Cardiac fibroblast (primary cell): ENCODE measurements at regions not wholly inside any gene's neighbourhood (a gene's known extent, or its start where the extent isn't known, plus 50 kb on each side); places are given as distances from the start of the nearest gene placed in this dataset.

Experiments used
- DNase-seq, 2 donors: peaks; one replicate each; pipeline versions ENCODE4 v3.0.0 to v3.0.0-alpha.2; 2010; ENCODE audit warnings: low read depth in 2 of 2
- H3K4me3 ChIP-seq, 2 donors: replicated peaks in 1 of 2; 1 replicate in 1 of 2; 2 replicates in 1 of 2; pipeline ENCODE4 v1.5.1; 2011; ENCODE audit warnings: low read depth in 2 of 2, low read length in 2 of 2, mild to moderate bottlenecking in 2 of 2, moderate library complexity in 1 of 2
- TF ChIP-seq, protein P1 (sequence below): IDR thresholded peaks from one replicate; pipeline ENCODE4 v1.5.1; 2011; ENCODE audit warnings: low read depth, mild to moderate bottlenecking, low read length, inconsistent platforms

DNA sequence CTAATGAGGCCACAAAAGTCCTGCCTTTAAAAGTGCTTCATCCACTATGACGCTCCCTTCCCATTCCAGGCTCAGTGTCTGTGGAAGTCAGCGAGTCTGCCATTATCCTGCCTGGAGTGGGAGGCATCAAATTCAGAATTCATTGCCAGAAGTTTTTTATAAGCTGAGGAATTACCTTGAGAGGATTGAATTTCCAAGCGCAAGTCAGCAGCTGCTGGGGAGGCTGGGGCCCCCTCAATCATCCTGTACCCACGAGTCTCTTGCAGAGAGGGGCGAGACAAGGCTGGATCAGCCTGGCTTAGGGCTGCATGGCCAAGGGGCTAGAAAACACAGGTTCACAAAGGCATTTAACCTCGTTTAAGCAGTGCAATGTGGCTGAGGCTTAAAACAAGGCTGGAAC, 170.5 kb upstream of the NOCT start:
- DNase-seq: no peak
- TF ChIP-seq, protein P1, sequence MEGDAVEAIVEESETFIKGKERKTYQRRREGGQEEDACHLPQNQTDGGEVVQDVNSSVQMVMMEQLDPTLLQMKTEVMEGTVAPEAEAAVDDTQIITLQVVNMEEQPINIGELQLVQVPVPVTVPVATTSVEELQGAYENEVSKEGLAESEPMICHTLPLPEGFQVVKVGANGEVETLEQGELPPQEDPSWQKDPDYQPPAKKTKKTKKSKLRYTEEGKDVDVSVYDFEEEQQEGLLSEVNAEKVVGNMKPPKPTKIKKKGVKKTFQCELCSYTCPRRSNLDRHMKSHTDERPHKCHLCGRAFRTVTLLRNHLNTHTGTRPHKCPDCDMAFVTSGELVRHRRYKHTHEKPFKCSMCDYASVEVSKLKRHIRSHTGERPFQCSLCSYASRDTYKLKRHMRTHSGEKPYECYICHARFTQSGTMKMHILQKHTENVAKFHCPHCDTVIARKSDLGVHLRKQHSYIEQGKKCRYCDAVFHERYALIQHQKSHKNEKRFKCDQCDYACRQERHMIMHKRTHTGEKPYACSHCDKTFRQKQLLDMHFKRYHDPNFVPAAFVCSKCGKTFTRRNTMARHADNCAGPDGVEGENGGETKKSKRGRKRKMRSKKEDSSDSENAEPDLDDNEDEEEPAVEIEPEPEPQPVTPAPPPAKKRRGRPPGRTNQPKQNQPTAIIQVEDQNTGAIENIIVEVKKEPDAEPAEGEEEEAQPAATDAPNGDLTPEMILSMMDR: no peak
- H3K4me3 ChIP-seq: no peak overlapping the region

DNA sequence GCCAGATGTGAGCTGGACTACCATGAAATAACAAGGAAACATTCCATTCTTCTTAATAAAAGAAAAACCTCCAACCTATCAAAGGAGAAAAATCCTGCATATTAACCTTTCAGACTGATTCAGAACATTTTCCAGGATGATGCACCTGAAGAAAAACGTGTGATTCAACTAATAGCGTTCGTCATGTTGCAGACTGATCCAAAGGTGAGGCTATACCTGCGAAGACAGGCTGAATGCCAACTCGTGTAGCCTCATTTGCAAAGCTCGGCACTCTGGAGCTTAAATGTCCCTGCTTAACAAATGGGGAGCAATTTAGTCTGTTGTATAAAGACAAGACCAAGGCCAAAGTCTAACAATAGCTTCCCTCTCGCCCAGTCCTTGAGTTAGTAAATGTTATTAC, 172.0 kb upstream of the NOCT start:
- H3K4me3 ChIP-seq: no peak overlapping the region
- no peak for DNase-seq
- TF ChIP-seq, protein P1: no peak

DNA sequence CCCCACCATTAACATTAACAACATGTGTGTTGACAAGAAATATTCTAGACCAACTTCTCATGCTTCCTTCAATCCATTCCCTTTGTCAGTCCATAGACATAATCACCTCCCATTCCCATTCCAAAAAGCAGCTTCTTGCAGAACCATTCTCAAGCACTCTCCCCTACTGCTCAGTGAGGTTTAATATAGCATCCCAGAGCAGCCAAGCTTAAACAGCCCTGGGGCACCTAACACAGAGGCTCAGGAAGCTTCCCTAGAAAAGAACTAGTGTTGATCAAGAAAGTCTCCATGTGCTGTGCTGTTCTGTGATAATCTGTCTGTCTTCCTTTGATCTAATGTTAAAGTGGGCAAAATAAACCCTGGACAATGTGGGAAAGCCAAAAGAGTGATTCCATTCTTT, 174.2 kb upstream of the NOCT start:
- TF ChIP-seq, protein P1: no peak
- DNase-seq: no peak
- H3K4me3 ChIP-seq: no peak overlapping the region

DNA sequence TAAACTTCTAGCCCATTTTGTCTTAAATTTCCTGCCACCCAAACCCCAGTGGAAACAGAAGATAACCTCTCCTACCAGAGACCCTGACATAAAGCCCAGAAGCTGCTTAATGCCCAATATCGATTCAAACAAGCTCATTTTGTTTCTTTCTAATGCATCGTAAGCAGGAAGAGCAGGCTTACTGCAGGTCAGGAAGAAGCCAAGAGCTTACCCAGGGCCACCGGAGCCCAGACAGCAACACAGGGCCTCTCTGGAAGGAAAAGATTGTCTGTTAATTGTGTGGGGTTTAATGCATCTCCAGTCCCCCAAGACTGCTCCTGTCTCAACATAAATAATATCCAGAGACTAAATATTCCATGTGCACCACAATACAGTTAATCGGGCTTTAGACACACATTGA, 177.3 kb upstream of the NOCT start:
- no peak overlapping the region for H3K4me3 ChIP-seq
- DNase-seq: no peak
- TF ChIP-seq, protein P1: no peak

DNA sequence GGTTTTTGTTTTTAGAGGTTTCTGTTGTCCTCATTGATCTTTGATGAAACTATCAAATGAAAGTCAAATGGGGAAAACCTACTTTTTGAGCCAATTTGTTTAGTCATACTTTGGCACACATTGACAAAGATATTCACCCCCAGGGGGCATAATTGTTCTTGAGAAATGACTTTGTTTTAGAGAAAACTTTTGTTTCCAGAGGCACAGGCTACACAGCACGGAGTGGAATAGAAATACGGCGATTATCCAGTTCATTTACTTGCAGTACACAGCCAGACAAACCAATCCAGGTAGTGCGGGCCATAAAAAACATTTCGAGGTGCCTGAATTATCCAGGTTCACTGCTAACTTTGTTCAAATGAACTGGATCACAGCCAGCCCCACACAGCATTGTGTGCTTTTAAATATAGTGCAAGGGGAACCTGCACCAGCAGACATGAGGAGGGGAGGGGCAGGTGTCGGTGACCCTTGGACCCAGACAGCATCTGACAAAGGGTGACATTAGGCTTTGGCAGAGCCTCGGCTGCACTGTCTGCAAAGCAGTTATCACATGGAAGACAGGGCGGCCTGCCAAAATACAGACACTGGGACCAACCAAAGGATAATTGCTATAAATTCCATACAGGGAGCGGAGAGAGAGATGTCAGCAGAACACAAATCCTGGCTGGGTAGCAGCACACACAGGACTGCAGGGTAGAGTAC, 179.6 kb upstream of the NOCT start:
- DNase-seq: peak; percentile 29 to 45
- no peak overlapping the region for H3K4me3 ChIP-seq
- TF ChIP-seq, protein P1: no peak

DNA sequence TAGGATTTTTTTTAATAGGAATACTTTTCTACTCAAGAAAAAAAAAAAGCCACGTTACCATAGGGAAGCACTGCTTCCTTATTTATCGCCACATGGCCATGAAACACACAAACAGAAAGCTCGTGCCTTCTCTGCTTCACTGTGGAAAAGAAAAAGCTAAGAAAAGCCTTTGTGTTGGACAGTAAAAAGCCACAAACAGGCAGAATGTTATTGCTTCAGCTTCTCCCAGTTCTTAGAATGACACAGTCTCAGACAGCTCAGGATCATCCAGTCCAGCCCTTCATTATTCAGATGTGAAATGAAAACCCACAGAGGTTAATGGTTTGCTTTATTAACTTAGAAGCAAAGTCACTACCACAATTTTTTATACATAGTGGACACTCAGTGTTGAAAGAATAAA, 181.6 kb upstream of the NOCT start:
- no peak overlapping the region for H3K4me3 ChIP-seq
- no peak for DNase-seq
- TF ChIP-seq, protein P1: no peak

DNA sequence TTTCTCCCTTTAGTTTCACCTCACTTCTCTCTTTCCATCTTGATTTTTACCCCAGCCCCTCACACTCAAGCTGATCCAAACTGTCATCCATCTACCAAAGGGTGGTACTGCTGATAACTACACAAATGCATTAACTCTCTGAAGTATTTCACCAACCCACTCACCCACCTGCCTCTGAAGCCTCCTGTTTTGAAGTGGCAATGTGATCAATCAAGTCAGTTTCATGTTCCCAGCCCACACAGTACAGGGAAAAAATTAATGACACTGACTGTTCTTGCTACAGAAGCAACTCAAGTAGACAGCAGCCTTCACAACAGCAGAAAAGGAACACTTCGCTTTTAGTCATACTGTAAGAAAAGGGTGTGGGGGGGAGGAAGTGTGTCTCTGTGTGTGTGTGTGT, 183.0 kb upstream of the NOCT start:
- DNase-seq: no peak
- H3K4me3 ChIP-seq: no peak overlapping the region
- TF ChIP-seq, protein P1: no peak
